ENCODE measurements at regions not wholly inside any gene's neighbourhood (a gene's known extent, or its start where the extent isn't known, plus 50 kb on each side); places are given as distances from the start of the nearest gene placed in this dataset.
"Not testable (repeated sequence)": the region's sequence is repeated elsewhere in the genome, so short reads cannot be mapped to it uniquely, and the experiment has no call there.

DNA sequence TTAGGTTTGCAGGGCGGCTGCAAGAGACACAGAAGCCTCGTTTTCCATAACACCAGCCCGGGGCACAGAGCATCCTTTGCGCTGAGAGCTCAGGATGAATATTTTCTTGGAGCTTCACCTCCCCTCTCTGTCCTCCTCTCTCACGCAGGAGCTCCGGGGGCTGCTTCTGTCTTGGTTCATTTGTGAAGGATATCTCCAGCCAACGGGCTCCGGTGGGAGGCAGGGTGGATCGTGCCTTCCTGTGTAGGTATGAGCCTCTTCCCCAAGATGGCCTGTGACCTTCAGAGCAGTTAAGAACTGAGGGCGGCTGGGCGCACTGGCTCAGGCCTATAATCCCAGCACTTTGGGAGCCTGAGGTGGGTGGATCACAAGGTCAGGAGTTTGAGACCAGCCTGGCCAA is 319.0 kb upstream of the C1orf174 start:
- DNase-seq (ENCODE audit: low read depth): no peak

DNA sequence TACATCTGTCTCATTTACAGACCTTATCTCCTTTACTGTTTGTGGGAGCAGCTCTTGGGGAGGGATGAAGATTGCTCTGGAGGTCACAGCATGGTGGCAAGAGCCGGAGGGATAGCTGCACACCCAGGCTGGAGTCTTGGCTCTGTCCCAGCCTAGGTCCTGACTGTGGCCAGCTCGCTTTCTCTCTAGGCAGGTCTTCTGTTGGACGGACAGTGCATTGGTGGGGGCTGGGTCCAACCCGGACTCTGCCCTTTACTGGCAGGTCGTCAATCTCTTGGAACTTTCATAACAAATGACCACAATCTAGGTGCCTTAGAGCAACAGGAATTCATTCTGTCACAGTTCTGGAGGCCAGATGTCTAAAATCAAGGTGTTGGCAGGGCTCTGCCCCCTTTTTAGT is 319.8 kb upstream of the C1orf174 start:
- DNase-seq (ENCODE audit: low read depth): no peak

DNA sequence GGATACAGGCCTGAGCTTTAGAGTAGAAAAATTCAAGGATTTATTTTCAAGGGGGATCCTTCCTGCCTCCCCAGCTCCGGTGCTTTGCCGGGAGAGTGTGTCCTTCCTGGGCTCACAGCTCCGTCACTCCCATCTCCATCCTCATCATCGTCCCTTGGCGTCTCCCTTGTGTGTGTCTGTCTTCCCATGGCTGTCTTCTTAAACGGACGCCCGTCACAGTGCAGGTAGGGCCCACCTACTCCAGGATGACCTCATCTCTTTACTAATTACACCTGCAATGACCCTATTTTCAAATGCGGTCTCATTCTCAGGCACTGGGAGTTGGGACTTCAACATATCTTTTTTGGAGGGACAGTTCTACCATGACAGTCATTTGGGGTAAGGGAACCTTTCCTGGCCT is 320.3 kb upstream of the C1orf174 start:
- DNase-seq (ENCODE audit: low read depth): no peak

DNA sequence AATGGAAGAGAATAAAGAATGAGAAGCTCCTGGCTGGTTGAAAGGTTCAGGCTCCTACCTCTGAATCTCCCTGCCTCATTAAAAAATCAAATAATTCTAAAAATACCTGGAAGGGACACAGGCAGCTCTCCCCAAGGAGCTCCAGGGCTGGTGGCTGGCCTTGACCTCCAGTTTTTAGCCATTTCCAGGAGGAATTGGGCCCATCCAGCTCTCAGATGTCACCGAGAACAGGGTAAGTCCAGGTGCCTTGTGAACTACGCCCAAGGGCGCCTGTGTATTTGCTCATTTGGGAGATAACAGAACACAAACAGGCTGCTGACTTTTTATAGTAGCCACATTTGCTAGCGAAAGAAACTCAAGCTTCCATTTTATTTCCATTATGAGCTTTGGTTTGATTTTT is 321.0 kb upstream of the C1orf174 start:
- DNase-seq (ENCODE audit: low read depth): no peak

DNA sequence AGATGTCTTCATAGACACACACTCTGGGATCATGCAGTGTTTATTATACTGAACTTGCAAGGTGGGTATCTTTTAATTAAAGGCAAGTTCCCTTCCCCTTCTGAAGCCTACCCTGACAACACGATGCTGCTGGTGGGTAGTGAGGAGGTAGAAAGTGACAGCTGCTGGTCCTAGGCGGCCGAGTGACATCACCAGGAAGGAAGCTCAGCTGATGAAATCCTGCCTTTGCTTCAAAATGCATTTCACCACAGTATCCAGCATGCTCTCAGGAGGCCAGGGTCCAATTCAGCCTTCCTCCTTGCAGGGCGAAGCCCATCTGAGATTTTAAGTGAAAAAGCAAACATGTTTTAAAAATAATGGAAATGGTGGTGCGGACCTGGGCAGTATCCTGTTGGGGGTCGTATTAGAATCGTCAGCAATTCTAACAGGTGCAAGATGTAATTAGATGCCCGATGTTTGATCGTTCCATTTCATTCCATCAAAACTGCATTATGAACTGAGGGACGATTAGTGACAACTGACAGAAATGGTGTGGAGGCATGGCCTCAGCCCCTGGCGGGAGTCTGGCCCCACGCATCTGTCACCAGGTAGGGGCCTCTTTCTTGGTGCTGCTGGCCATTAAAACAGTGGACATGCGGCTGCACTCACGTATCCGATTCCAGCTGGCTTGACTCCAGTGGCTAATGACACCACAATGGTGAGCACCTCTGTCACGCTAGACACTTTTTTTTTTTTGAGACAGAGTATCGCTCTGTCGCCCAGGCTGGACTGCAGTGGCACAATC is 324.8 kb upstream of the C1orf174 start:
- DNase-seq (ENCODE audit: low read depth): no peak

DNA sequence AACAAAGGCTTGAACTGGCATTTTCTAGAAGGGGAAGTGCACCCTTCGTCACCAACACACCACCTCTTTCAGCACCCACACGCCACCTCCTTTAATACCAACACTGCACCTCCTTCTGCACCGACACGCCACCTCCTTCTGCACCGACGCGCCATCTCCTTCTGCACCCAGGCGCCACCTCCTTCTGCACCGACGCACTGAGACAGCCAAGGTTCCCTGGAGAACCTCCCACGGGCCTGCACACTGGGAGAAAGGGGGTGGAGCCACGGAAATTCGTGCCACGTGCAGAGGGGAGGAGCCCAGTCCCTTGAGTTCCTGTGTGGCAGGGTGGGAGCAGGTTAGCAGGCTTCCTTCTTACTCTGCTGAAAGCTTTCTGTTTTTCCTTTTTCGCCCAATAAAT is 327.9 kb upstream of the C1orf174 start:
- DNase-seq (ENCODE audit: low read depth): no peak

DNA sequence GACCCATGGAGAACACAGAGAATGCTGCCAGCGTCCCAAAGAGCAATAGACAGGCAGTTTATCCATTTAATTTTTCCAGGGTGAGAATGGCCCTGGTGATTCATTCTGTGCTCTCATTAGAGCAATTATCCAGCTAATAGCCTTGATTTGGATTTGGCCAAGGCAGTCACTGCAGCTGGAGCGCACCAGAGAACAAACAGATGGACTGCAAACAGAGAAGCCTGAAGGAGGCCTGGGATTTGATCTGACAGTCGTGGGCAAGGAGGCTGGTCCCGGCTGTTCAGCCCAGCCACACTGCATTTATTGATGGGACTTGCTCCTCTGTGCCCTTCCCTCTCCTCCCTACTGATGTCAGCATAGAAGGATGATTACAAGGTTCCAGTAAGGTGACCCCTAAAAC is 353.9 kb upstream of the C1orf174 start:
- no peak for DNase-seq (ENCODE audit: low read depth)

DNA sequence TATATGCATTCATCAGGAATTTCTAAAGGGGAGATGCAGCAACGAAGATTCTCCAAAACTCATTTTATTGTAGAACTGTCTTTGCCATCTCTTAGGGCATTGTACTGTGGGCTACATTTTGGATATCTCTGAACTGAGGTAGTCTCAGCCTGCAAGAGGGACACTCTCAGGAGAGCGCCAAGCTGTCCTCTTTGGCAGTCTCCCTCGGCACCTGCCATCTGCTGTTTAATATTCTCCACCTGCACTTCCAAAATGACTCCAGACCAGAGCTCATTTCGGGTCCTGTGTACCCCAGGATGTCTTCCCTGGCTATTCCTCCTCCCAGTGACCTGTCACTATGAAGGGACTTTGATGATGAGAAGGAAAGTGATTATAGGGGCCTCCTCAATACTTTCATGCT is 356.3 kb upstream of the C1orf174 start:
- no peak for DNase-seq (ENCODE audit: low read depth)

DNA sequence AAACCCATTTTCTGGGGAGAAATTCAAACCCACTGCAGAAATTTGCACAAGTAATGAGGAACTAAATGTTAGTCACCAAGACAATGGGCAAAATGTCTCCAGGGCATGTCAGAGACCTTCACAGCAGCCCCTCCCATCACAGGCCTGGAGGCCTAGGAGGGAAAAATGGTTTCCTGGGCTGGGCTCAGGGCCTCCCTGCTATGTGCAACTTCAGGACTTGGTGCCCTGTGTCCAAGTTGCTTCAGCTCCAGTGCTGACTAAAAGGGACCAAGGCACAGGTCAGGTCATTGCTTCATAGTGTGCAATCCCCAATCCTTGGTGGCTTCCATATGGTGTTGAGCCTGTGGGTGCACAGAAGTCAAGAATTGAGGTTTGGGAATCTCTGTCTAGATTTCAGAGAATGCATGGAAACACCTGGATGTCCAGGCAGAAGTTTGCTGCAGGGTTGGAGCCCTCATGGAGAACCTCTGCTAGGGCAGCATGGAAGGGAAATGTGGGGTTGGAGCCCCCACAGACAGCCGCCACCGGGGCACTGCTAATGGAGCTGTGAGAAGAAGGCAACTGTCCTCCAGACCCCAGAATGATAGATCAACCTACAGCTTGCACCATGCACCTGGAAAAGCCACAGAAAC is 358.2 kb upstream of the C1orf174 start:
- DNase-seq (ENCODE audit: low read depth): not testable (repeated sequence)

DNA sequence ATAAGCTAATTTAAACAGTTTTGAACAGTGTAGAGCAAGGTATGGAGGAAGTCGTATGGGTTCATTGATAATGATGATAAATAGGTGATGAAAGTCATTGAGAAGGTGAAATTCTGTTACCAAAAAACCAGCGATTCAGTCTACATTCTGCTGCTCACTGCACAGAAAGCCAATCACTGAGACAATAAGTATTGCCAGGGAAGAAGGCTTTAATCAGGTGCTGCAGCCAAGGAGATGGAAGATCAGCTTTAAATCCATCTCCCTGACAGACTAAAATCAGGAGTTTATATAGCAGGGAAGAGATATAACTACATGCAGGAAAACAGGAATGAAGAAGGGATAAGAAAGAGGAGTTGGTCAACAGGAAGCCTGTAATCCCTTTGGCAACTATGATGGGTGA is 361.3 kb upstream of the C1orf174 start:
- no peak for DNase-seq (ENCODE audit: low read depth)

DNA sequence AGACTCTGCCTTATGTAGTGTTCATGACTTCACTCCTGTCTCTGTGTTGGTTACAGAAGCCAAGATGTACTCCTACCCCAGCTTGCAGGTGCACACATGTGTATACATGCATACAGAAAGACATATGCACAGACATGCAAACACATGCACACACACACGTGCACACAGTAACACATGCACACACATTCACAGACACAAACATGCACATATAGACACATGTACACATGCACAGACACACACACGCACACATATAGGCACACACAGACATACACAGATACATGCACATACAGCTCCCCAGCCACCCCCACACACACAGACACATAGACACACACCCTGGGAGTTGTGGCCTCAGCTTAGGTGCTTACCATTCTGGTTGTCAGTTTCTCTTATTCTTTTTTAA is 362.6 kb upstream of the C1orf174 start:
- no peak for DNase-seq (ENCODE audit: low read depth)

DNA sequence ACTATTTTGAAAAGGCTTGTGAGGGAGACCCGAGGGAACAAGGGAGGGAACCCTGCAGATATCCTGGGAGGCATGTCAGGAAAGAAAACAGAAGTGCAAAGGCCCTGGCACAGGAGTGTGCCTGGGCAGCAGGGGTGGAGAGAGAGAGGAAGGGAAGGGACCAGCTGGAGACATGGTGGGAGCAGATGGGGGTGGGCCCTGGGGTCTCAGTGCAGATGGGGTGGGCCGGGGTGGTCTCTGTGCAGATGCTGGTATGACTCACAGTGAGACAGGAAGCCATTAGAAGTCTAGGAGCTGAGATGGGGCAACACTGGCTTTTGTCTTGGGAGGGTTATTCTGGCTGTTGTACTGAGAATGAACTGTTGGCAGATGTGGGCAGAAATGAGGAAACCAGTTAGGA is 363.6 kb upstream of the C1orf174 start:
- no peak for DNase-seq (ENCODE audit: low read depth)

DNA sequence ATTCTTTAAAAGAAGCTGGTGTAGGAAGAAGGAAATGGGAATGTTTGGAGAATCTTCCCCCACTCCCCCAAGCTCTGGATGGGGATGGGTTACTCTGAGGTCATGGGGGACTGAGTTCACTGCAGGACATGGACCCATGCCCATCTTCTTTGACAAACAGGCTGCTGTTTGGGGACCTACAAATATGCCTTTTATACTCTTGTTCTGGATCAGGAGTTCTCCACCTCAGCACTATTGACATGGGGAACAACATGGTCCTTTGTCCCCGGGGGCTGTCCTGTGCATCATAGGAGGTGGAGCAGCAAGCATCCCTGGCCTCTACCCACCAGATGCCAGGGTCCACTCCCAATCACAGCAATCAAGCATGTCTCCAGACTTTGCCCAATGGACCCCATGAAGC is 365.8 kb upstream of the C1orf174 start:
- no peak for DNase-seq (ENCODE audit: low read depth)

DNA sequence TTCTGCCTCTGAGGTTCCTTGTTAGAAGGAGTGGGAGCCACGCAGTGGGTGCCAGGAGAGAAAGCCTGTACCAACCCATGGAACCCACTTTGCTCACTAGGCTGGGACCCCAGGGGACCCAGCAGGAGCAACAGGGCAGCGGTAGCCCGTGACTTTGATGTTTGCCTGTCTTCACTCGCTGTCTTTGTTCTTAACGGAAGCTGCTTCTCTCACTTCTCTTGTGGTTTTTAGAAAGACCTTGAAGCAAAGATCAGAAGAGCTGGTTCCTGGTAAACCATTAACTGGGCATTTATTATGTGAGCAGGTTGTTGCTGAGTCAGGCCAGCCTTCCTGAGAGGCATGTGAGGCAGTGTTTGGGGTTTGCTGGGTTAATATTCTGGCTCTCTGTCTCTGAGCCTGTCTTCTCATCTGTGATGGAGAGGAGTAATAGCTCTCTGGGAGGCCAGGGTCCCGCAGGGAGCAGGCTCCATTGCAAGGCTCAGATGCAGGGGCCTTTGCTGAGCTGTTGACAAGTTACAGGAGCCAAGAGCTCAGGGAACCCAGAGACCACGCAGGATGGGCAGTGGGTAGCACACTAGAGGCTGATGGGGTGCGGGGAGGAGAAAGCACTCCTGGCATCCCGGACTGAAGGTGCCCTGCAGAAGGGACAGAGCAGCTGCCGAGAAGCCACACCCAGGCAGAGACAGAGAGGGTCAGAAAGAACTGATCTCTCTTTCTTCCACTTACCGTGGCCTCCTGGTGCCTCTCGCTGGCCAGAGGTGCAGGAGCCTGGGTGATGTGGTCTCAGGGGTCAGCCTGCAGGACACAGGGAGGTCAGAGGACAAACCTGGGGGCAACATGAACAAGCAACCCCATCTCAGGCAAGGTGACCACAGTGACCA is 367.5 kb upstream of the C1orf174 start:
- DNase-seq (ENCODE audit: low read depth): no peak

DNA sequence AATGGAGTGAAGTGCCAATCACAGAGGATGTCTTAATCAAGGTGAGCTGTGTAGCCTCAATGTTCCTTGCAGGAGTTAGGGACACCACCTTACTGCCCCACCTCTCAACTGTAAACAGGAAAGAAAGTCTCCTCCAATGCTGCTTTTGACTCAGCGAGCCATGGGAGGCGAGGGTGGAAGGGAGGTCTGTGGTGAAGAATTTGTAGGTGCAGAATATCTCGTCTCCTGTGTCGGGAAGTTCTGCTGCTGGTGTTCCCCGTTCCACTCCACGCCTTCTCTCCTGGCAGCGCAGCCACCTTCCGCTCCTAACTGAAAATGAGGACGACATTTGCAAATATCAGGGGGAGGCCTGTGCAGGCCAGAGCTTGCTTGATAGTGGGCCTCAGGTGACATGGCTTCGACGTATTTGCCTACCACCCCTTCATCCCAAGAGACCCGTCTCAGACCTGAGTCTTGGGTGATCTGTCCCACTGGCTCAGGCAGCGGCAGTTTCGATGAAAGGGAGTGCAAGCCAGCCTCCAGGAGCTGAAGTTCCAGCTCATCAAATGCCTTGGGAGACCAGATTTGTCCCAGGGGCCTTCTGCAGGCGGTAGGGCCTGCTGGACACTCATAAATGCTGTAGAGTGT is 368.3 kb upstream of the C1orf174 start:
- no peak for DNase-seq (ENCODE audit: low read depth)

DNA sequence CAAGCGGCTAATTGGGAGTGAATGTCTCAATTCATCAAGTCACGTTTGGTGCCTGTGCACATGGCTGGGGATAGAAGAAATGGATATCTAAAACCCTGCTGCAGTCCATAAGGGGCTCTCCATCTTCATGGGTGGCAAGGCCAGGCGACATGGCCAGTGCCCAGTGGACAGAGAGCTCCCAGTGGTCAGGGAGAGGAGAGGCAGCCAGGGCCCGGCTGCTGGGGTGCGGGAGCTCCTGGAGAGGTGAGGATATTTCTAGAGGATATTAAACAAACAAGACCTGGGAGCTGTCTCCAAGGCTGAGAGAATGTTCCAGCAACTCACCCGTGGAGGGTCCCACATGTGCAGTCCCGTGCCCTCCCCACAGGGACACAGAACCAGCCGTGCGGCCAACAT is 368.8 kb upstream of the C1orf174 start:
- no peak for DNase-seq (ENCODE audit: low read depth)

DNA sequence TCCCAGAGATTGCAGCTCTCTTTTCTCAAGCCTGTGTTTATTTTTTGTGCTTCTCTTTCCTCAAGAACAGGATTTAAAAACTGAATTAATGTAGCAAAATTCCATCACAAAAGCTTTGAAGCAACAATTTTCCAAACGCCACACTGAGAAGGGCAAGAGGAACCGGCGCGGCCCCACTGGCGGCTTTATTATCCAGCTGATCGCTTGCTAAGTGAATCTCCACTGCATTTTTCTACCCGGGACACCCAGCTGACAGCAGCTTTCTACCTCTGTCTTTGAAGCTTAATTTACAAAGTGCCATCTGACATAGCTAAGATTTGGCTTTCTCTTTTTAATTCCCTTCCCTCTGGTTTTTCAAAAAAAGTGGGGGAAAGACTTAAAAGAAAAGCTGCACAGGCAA is 369.3 kb upstream of the C1orf174 start:
- no peak for DNase-seq (ENCODE audit: low read depth)

DNA sequence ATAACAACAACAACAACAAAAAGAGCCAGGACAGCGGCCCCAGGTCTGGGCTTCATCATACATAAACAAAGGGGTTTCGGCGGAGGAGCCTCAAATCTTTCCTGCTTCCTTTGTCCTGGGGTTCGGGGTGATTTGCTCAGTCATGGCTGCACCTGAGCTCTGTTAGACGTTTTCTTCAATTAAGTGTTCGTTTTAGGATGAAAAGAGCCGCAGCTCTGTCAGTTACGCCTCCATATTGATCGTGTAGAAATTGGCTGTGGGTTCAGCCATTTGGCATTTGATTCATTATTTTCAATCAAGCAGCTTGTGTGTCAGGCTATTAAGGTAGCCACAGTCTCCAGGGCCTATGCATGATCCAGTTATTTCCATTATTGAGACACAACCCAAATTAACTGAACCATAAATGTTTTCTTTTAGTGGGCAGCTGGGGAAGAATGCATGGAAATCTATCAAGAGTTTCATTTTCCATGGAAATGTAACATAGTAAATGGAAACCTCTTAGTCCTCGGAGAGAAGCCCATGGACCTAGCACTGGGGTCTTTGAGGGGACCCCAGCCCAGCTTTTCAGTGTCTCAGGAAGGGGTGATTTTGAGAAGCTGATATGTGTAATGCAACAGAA is 370.0 kb upstream of the C1orf174 start:
- DNase-seq (ENCODE audit: low read depth): no peak

DNA sequence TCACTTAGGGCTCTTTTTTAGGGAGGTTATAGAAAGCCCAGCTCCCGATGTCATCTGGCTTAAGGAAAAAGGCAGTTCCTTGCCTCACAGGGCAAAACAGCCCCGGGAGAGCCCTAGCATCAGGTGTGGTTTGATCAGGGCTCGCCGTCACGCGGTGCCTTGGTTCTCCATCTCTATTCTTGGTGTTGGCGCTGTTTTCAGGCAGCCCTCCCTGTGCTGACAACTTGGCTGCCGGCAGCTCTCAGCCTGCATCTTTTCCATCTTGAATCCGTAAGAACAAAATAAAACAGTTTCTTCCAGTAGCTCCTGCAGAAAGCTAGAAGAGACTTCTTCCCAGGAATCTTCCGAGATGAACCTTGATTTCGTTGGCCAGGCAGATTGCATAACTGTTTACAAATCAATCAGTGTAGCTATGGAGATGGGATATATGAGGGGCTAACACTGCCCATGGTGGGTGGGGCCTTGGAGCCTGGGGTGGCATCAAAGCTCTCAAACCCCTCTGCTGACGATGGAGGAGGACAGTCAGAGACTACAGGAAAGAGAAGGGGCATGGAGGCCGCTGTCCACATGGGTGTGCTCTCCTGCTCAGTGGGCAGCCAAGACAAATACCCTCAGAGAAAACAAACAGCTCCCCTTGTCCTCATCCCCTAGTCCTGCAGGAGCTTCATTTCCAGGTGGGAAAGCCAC is 370.7 kb upstream of the C1orf174 start:
- DNase-seq (ENCODE audit: low read depth): no peak

DNA sequence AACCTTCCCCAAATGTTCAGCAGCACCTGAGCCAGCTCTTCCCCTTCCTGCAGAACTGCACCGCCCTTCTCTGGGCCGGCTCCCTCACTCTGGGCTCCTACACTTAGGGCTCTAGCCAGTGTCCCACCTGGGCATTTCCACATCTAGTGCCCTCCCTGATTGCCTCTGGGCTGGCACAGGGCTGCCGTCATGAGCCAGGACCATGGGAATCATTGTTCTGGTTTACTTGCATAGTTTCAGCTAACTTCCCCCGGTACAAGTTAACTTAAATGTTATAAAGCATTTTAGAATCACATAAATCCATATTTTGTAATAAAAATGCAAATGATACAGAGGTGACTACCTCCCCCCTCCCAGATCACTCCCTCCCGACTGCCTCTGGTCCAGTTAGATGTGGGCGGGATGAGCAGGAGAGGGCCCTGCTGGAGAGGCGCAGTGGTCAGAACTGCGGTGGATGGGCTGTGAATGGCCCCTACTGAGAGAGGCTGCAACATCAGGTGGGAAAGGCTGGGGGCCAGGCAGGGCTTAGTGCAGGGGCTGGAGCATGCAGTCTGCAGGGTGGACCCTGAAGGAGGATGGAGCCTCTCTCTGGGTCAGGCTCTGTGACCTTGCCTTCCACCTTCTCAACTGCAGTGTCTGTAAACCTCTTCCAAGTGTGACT is 371.4 kb upstream of the C1orf174 start:
- DNase-seq (ENCODE audit: low read depth): no peak

DNA sequence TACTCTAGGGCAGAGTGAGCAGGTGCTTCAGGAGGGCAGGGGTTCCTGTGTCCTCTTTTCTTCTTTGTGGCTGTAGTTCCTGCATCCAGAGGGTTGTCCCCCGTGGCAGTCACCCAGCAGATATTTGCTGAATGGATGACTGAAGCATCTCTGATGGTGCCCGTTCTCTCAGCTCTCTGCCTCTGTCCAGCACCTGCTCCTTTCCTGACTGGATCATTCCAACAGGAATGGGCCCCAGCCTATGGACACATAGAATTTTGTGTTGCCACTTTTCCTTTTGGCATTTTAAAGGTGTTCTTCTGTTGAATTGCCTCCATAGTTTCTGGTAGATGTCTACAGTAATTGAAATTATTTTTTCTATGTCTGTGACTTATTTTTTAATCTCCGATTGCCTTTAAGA is 372.5 kb upstream of the C1orf174 start:
- no peak for DNase-seq (ENCODE audit: low read depth)
